ENCODE measurements at regions not wholly inside any gene's neighbourhood (a gene's known extent, or its start where the extent isn't known, plus 50 kb on each side); places are given as distances from the start of the nearest gene placed in this dataset.

DNA sequence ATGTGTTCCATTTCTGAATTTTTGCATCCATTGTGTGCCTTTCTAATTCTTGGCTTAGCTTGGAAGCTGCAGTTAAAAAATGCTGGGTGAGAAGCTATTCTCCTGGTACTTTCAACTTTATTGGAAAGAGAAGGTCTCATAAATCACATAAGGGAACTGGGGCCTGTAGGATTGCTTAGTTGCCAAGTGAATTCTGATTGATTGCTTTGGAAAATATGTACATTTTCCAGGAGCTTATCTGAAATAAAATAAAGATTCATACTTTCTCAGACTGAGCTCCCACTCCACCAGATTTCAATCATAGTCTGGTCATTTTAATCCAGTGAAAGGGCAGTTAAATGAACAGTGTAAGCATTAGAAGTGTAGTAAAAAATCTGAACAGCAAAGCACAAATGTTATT is 50.0 kb upstream of the PRICKLE1 start:
- DNase-seq, result no peak
- intact Hi-C loops (cut with micrococcal nuclease), result no loop called here
- Histone ChIP-seq H3K27me3 (ENCODE audit: insufficient read depth, low read length) (no peaks in the 10 kb centered on the region), H3K4me1 (ENCODE audit: insufficient read depth, low read length) (no peaks in the 10 kb centered on the region), H3K36me3 (ENCODE audit: insufficient read depth, low read length) (no peaks in the 10 kb centered on the region), H3K27ac (ENCODE audit: low read depth, low read length) (no peak overlapping the region), H3K9me3 (ENCODE audit: control insufficient read depth in 1 of 2, low read length in 2 of 2) (no peaks in the 10 kb centered on the region), H3K4me3 (ENCODE audit: low read length in 2 of 2) (no peak overlapping the region)
- H3K9me3 Mint-ChIP-seq, result peaks cover 0 to 2% (median 0%) of the 10 kb centered on the region in 8 donors
- no peaks in the 10 kb centered on the region for H3K4me1 Mint-ChIP-seq
- H3K27me3 Mint-ChIP-seq, result no peaks in the 10 kb centered on the region
- no peak overlapping the region for H3K27ac Mint-ChIP-seq
- no peaks in the 10 kb centered on the region for H3K36me3 Mint-ChIP-seq
- no peak overlapping the region for H3K4me3 Mint-ChIP-seq
- CTCF ChIA-PET (ENCODE audit: partially characterized antibody), result no interaction called here
- POLR2A ChIA-PET (ENCODE audit: partially characterized antibody), result no interaction called here

All from CD4-positive, alpha-beta memory T cell (primary cell).